ENCODE measurements at regions not wholly inside any gene's neighbourhood (a gene's known extent, or its start where the extent isn't known, plus 50 kb on each side); places are given as distances from the start of the nearest gene placed in this dataset.

DNA sequence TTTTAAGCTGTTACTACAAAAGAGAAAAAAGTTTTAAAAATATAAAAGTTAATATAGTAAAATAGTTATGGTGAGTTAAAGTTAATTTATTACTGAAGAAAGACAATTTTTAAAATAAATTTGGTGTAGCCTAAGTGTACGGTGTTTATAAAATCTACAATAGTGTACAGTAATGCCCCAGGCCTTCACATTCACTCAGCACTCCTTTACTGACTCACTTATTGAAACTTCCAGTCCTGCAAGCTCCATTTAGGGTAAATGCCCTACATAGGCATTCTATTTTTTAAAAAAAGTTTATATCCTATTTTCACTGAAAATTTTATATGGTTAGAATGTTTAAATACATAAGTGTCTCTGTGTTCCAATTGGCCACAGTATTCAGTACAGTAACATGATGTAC, 769.5 kb upstream of the NOVA1 start:
- TF ChIP-seq, protein P1, sequence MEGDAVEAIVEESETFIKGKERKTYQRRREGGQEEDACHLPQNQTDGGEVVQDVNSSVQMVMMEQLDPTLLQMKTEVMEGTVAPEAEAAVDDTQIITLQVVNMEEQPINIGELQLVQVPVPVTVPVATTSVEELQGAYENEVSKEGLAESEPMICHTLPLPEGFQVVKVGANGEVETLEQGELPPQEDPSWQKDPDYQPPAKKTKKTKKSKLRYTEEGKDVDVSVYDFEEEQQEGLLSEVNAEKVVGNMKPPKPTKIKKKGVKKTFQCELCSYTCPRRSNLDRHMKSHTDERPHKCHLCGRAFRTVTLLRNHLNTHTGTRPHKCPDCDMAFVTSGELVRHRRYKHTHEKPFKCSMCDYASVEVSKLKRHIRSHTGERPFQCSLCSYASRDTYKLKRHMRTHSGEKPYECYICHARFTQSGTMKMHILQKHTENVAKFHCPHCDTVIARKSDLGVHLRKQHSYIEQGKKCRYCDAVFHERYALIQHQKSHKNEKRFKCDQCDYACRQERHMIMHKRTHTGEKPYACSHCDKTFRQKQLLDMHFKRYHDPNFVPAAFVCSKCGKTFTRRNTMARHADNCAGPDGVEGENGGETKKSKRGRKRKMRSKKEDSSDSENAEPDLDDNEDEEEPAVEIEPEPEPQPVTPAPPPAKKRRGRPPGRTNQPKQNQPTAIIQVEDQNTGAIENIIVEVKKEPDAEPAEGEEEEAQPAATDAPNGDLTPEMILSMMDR (IDR thresholded peaks at IDR 0.05; ENCODE audit: borderline replicate concordance, extremely low read depth, low read length, poor library complexity, severe bottlenecking) = no peak
- no peak for TF ChIP-seq EZH2 (IDR thresholded peaks at IDR 0.05; ENCODE audit: borderline replicate concordance, low read depth, low read length, severe bottlenecking)
